Activated CD8-positive, alpha-beta memory T cell treated with anti-CD3 and anti-CD28 coated beads, Interleukin-2, amount 50 U/mL, for 24 hours (primary cell): ENCODE measurements at regions not wholly inside any gene's neighbourhood (a gene's known extent, or its start where the extent isn't known, plus 50 kb on each side); places are given as distances from the start of the nearest gene placed in this dataset.
"Not testable (repeated sequence)": the region's sequence is repeated elsewhere in the genome, so short reads cannot be mapped to it uniquely, and the experiment has no call there.

Experiments used
- DNase-seq: peaks from one replicate; pipeline ENCODE4 v3.0.0-alpha.2; 2020; ENCODE audit errors: extremely low read depth

DNA sequence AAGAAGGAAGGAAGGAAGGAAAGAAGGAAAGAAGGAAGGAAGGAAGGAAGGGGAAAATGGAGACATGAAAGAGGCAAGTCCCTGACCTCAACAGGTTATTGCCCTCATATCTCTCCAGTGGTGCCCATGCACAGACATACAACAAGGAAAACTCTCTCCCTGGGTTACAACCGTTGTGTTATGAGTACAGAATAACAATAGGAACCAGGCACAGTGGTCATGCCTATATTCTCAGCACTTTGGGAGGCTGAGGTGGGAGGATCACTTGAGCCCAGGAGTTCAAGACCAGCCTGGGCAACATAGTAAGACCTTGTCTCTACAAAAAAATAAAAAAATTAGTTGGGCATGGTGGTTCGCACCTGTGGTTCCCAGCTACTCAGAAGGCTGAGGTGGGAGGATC is 139.4 kb upstream of the HMGA2 start:
- no peak for DNase-seq

DNA sequence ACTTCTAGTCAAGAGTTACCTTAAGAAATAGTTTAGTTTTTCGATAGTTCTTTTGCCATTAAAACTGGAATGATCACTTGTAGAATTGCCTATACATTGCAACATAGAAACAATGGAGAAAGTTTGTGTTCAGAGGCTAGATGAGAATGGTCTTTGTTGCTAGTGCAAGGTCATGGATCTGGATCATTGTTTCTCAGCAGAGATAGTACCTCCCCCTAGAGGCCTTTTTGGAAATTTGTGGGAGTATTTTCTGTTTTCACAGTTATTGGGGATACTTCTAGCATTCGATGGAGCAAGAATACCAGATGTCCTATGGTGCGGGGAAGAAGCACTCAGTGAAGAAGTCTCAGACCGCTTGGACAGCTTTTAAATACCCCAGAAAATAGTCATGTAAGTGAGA is 138.8 kb upstream of the HMGA2 start:
- no peak for DNase-seq

DNA sequence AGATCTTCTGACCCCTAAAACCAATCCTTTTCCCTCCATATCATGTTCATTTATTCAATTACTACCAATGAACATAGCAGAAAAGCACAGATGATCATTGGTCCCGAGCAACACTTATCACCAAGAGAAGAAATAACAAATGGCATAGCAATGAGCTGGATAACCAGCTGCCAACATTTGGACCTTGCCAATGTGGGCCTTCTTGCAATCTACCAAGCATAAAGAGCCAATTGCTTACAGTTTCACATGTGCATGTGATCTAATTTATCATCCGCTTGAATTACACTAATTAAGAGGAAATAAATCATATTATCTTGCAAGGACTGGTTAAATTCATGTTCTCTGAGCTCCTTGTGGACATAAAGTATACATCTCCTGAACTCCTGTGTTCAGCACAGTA is 134.8 kb upstream of the HMGA2 start:
- no peak for DNase-seq

DNA sequence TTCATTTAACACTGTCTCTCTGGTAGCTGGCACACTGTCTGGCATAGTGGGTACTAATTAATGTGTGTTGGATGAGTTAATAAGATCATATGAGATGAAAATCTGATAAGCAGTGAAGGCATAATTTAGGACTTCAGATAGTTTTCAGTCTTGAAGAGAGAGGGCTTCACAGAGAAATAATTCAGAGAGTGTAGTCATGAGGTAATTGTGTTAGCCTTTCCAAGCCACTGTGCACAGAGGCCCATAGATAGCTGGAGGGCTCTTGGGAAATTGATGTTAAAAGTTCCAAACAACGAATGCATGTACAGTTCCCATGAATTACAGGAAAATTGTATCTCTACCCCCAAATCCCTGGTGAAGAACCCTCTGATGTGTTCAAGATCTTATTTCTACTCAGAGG is 133.8 kb upstream of the HMGA2 start:
- no peak for DNase-seq

DNA sequence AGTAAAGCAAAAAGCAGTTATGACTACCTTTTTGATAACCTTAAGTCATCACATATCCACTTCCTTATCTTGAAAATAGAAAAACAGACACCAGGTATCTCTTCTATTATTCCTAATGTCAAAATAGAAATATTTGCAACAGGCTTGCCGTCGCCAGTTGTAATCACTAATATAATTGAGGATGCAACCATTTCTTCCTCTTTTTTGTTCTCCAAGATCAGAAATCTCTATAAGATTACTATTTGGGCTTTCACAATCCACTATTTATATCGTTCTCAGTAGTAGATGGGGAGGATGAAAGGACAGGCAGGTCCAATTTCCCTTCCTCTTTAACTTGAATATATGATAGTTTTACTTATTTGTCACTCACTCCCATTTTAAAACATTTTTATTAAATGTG is 130.2 kb upstream of the HMGA2 start:
- no peak for DNase-seq

DNA sequence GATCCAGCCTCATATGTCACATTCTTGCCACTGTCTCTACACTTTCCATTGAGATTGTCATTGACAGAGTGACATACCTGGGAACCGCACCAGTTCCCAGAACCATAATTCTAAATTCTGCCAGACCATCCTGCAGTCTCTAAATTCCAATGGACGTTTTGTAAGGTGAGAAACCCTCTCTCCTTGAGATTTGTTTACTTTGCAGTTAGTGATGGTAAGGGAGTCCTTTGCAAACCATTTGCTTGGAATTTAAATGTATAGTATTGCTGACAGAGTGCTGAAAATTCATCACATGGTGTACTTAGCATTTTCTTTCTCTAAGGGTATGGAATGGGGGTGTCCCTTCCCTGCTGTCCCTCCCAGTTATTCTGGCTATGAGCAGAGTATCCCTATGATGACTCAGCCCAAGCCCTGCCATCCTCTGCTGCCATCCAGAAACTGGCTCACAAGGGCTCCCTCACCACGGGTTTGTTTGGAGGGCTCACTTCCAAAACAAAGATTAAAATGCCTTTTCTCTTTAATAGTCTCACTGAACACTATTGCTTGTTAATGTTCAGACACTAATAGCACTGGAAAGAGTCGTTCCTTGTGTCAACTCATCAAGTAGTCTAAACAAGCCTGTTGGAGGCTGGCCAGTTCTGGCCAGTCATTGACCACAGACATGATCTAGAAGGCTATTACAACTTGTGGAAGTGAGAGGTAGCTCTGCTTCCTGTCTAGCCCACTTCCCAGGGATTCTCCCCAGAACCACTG is 129.0 kb upstream of the HMGA2 start:
- no peak for DNase-seq

DNA sequence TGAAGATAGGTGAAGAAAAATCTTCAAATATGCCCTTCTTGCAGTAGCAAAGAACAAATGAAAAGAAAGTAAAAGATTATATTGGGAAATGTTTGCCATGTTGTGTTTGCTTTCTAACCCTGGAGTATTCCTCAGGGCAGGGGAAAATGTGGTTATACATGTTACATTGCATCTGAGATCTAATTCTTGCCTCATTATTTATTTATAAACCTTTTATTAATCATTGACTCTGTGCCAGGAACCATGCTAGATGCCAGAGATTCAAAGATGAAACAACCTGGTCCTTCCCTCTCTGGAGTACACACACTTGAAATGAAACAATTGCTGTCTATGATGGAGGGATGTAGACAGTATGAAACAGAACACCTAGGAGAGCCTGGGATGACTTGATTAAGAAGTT is 128.1 kb upstream of the HMGA2 start:
- no peak for DNase-seq

DNA sequence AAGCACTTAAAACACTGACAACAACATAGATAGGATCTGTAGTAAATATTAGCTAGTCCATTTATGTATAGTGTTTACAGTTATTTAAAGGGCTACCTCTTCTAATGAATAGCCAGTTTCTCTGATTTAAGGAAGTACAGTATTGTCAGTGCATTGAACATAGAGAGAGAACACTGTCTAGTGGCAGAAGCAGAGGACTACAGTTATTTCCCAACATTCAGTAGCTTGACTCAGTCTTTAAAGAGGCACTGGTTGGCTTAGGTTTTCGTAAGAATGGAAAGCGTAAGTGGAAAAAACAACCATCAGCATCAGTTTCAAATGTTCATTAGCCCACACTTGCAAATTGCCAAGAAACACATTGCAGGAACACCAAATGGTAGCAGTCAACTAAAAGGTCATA is 125.0 kb upstream of the HMGA2 start:
- no peak for DNase-seq

DNA sequence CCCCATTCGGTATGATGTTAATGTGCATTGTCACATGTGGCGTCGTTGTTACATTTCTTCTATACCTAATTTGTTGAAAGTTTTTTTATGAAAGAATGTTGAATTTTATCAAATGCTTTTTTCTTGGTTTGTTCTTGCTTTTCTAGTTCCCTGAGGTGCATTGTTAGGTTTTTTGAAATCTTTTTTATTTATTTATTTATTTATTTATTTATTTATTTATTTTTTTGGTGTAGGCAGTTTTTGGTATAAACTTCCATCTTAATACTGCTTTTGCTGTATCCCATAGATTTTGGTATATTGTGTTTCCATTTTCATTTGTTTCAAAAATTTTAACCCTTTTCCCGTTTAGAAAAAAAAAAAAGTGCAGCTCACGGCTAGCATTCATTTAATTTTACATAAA is 121.1 kb upstream of the HMGA2 start:
- DNase-seq = no peak

DNA sequence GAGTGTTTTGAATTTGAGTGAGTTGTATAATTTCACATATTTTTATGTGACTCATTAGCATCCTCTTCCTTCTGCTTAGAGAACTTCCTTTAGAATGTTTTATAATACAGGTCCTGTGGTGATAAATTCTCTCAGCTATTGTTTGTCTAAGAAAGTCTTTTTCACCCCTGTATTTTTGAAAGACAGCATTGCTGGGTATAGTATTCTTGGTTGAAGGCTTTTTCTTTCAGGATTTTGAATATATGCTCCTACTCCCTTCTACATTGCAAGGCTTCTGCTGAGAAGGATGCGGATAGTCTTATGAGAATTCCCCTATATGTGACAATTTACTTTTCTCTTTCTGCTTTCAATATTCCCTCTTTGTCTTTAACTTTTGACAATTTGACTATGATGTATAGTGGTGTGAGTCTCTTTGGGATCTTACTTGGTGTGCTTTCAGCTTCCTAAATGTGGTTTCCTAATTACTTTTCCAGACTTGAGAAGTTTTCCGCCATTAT is 118.9 kb upstream of the HMGA2 start:
- DNase-seq = no peak

DNA sequence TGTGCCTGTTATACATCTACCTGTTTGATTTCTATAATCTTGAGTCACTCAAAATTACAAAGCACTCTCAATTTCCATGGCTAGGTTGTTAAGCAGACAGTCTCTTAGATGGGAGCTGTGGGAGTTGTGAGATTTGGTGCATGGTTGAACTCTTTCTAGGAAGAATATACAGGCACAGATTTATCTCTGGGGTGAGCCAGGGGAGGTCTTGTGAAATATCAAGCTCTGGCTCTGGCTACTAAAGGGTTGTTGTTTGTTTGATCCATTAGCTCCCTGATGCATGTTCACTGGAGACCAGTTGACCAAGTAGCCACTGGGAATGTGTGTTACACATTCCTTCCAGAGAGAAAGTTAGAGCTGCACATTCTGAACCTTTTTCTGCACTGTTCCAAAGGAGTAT is 117.2 kb upstream of the HMGA2 start:
- no peak for DNase-seq

DNA sequence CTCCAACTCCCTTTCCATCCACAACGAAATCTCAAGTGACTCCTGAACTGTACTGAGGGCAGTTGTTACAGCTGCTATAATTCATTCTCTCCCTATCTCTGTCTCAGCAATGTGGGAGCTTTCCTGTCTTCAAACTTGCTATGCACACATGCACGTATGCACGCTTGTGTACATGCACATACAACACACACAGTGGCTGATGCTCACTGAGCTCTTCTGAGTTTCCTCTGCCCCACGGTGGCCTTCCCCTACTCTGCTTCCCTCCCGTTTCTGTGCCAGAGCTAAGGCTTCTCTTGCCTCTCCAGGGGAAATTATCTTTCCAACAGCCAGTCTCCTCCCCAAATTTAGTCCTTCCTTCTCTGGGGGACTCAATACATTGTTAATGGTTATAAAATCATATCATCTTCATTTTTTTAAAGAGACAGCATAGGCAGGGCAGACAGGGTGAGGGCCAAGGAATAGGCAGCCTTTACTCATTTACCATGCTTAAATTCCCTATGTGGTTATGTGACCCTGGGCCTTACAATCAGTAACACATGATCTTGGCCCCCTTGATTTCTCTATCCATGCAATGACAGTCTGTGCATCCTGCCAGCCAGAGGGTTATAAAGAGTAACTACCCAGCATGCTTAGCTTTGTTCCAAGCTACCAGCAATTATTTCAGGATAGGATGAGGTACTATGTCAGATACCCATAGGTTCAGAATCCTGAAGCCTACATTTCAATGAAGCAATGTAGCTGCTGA is 111.9 kb upstream of the HMGA2 start:
- DNase-seq = no peak

DNA sequence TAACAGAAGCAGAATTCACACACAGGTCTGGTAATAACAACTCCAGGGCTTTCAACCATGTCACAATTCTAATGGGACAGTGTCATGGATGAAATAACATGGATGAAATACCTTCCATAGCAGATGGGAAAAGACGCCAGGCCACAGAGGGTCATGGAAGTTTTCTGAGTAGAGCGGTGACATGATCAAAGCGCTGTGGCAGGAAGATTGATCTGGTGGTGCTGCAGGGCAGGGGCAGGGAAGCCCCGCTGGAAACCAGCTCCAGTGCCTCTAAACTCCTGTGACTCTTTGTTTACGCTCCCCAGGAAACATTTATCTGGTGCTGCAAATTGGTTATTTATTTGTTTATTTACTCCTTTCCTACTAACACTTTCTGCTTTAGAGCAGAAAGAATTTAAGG is 108.3 kb upstream of the HMGA2 start:
- DNase-seq = no peak

DNA sequence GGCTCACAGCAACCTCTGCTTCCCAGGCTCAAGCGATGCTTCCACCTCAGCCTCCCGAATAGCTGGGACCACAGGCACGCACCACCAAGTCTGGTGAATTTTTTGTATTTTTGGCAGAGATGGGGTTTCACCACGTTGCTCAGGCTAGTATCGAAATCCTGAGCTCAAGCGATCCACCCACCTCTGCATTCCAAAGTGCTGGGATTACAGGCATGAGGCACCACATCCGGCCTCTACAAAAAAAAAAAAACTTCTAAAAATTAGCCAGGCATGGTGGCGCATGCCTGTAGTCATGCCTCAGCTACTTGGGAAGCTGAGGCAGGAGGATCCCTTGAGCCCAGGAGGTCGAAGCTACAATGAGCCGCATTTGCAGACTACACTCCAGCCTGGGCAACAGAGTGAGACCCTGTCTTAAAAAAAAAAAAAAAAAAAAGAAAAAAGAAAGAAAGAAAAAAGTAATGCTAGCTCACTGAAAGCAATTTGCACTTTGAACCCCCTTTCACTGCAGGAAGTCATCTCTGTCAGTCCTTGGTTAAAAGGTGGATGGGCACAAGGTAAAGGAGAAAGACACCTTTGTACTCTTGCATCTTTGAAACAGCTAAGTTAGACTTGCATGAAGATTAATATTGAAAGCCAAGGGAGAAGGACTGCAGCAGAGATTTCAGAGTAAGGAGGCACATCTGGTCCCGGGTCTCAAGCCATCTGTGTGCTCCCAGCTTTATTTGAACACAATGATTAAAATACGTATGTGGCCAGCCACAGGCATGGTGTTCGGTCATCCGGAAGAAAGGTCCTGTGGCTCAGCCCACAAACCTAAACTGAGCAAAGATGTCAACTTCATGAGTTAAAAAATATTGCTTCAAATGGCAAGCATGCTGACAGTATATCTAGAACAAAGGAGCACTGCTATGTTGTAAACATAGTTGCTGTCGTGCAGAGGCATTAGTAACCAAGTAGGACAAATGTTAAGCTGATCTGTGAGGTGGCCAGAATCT is 103.8 kb upstream of the HMGA2 start:
- no peak for DNase-seq

DNA sequence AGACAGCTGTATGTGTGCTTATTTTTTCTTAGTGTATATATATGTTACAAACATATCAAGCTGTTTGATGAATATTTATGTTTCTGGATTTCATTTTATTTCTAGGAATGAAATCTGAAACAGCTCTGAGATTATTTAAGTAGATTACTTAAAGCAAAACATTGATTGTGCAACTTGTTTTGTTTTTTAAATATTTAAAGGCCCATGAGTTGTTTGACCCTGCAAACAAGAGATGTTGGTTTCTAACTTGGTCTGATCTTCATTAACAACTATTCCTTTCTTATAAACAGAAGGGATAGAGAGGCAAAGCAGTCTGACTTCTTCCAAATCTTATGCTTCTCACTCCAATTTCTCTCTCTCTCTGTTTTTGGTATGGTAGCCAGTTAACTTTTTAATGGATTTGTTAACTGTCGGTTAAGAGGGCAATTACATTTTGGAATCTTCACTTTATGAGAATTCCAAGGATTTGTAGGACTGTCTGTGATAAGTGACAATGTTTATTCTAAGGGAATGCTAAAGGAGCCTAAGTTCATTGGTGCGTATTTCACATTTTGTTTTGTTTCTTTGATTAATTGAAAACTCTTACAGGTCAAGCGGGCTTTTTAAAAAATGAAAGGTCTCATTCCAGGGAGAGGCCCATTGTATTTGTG is 102.6 kb upstream of the HMGA2 start:
- DNase-seq = no peak

DNA sequence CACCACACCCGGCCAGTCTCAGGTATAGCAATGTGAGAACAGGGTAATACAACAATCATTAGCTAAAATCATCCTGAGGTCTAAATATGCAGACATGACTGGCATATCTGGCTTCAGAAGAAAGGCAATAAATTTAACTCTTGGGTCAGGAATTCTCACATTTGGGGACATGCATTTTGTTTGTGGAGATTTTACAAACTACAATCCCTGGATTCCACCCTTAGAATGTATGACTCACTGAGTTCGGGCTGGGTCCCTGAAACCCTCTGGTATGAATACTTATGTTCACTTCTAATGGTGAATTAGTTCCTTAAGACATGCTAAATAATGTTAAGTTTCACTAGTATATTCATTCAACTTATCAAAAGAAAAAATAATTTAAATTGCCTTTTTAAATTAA is 98.9 kb upstream of the HMGA2 start:
- no peak for DNase-seq

DNA sequence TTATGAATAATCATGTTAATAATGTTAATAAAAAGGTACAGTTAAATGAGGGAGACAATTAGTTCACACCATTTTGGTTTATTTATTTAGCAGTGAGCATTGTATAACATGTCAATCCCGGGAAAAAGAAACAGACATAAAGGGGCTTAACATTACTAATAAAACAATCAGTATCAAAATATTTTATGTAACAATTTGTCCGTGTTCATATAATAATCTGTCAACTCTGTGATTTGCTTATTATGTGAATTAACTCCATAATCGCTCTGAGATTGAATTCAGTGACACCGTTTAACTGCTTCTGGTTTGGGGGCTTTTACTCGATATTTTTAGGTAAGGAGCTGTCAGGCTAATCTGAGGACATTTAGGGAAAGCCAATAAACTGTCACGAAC is 95.8 kb upstream of the HMGA2 start:
- no peak for DNase-seq

DNA sequence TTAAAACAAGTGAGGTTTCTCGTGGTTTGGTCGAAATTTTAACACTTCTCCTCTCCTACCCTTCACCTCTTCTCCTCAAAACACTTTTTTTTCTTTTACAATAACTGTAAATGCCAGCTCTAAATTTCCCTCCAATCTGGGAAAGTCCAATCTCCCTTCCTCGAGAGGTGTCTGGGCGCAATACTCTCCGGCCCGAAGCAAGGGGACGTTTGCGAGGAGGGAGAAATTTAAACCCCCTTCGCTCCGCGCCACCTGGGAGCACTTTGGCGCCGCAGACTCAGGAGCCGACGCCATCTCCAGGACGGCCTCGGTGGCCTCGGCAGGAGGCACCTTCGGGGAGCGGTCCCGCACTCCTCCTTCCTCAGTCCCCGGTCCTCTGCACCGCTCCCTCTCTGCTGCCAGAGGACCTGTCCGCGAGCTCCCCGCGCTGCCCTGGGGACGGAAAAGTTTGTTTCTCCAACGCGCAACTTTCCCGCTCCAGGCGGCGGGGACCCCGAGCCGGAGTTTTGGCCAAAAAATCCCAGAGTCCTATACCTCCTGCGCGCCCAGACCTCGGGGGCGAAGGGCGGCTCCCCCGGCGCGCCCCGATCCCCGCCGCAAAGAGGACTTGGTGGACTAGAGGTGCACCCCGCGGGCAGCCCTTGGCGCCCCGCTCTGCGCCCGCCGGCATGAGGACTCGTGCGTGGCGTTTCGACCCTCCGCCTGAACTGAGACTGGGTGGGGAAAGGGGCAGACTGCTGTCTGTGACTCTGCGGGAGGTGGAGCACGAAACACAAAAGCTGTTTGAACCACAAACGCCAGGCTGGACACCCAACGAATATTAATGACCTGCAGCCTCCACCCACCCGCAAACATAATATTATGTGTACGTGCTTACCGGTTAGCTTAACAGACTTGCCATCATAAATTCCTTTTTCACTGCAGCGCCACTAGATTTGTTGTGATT is 95.2 kb upstream of the HMGA2 start:
- no peak for DNase-seq

DNA sequence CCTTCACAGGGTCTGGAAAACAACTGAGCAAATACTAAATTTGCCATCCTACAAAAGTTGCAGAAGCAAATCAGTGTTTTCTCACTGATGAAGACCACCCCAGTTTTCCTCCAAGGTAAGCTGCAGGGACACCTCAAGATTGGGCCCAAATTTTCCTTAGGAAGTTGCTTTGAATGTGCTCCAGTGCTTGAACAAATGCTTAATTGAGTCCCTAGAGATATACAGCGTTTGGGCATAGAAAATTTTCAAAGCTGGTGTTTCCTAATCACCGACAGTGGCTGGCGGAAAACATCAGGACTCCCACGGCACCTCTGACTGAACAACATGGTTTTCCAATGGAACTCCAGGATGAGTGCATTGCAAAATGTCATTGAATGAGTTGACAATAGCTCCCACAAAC is 92.5 kb upstream of the HMGA2 start:
- DNase-seq = no peak

DNA sequence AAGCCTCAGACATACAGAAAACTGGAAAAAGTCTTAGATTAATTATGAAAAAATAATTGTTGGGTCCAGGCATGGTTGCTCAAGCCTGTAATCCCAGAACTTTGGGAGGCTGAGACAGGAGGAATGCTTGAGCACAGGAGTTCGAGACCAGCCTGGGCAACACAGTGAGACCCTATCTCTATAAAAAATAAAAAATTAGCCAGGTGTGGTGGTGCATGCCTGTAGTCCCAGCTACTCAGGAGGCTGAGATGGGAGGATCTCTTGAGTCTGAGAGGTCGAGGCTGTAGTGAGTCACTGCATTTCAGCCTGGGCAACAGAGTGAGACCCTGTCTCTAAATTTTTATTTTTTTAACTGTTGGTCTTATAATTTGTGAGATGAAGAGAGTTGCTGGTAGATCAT is 90.6 kb upstream of the HMGA2 start:
- not testable (repeated sequence) for DNase-seq

DNA sequence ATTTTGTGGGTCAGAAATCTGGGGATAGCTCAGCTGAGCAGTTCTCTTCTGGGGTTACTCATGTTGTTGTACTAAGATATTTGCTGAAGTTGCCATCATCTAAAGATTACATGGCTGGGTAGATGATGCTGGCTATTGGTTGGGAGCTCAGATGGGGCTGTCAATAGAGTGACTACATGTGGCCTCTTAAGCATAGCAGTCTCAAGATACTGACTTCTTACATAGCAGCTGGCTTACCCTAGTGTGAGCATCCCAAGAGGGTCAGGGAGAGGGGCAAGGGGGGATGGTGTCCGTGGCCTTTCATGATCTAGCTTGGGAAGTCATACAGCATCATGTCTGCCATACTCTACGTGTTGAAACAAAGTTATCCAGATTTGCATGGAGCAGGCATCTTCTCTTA is 90.1 kb upstream of the HMGA2 start:
- no peak for DNase-seq
